ENCODE measurements at regions not wholly inside any gene's neighbourhood (a gene's known extent, or its start where the extent isn't known, plus 50 kb on each side); places are given as distances from the start of the nearest gene placed in this dataset.

DNA sequence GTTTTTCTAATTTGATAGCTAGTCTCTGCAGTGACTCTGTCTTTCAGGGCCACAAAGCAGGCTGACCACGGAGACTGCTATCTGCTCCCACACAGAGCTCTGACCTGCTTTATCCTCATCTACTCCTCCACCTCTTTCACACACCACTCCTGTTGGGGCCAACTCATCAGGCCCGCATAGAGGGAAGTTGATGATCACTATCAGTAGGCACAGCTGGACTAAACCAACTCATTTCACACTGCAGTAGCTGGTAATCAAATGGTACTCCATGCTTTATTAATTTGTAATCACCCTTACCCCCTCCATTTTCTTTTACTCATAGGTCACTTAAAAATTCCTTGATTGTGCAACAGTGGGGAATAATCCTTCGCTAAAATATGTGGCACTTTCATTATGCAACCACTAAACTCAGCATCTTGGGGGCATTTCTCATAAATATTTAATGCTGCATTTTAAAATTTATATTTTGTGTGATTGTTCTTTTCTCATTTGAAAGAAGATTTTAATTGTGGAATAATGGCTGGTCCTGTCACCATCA lies 249.8 kb upstream of the GCFC2 start:
- H3K27me3 ChIP-seq (ENCODE audit: insufficient read depth in 3 of 3, low read length in 2 of 3) = no peaks in the 10 kb centered on the region
- intact Hi-C loops (cut with DNase I) = no loop called here
- no peak overlapping the region for H3K27ac ChIP-seq
- ATAC-seq (no peak), DNase-seq (no peak)
- no peaks in the 10 kb centered on the region for H3K9me3 ChIP-seq
- 81 to 93% (median 85%) methylated on average over 3 of the region's 3 CpGs for WGBS, 3 donors
- no peaks in the 10 kb centered on the region for H3K4me1 ChIP-seq
- H3K36me3 ChIP-seq (ENCODE audit: insufficient read depth in 1 of 2, low read depth in 1 of 2) = no peaks in the 10 kb centered on the region
- no peak overlapping the region for H3K4me3 ChIP-seq
- no peak for TF ChIP-seq CTCF (IDR thresholded peaks at IDR 0.05)

DNA sequence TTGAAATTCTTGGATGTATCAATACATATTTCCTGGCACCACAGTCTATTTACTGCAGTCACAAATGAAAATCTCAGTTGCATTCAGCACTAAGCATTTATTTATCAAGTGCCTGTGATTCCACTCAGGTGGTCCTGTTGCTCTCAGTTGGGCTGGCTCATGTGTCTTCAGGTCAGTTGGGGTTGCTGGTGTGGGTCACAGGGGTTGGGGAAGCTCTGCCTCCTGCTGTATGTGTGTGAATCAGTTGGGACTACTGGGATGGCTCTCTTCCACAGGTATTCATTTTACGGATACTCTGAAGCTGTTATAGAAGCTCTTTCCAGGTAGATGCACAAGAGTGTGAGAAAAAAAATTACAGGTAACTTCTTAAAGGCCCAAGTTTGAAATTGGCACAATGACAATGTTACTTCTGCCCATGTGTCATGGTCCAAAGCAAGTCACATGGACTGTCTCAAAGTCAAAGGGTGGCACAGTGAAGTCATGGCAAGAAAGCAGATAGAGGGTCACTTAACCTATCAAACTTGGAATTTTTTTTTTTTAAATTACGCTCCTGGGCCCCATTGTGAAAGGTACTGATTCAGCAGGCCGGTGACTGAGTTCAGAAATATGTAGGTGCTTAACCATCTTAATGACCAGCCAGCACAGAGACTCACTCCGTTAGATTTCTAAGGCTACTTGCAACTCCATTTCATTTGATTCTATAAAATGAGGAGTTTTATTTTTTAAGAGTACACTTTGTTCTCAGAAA lies 249.2 kb upstream of the GCFC2 start:
- H3K4me3 ChIP-seq = no peak overlapping the region
- H3K4me1 ChIP-seq = no peaks in the 10 kb centered on the region
- ATAC-seq = no peak
- intact Hi-C loops (cut with DNase I) = no loop called here
- WGBS, 3 donors = 63 to 74% (median 64%) methylated on average over 4 of the region's 4 CpGs
- no peak for TF ChIP-seq CTCF (IDR thresholded peaks at IDR 0.05)
- H3K9me3 ChIP-seq = no peaks in the 10 kb centered on the region
- H3K27me3 ChIP-seq (ENCODE audit: insufficient read depth in 3 of 3, low read length in 2 of 3) = no peaks in the 10 kb centered on the region
- no peak for DNase-seq
- H3K36me3 ChIP-seq (ENCODE audit: insufficient read depth in 1 of 2, low read depth in 1 of 2) = no peaks in the 10 kb centered on the region
- no peak overlapping the region for H3K27ac ChIP-seq

DNA sequence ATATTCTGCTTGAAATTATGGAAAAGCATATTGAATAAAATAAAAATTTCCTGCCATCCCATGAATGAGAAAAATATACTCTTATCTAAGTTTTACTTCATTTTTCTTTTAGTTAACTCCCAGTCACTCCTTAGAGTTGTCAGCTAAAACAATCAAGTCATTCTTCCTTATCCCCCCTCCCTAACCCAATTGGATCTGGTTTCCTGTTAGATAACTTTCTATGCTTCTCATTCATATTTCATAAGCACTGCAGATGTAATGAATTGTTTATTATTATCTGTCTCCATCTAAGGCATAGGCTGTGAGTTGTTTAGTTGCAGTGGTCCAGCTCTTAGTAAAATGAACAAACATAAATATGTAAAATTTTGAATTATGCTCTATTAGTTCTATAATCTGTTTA lies 244.0 kb upstream of the GCFC2 start:
- ATAC-seq (no peak), DNase-seq (no peak)
- TF ChIP-seq CTCF (IDR thresholded peaks at IDR 0.05) = no peak
- Histone ChIP-seq H3K4me1 (no peaks in the 10 kb centered on the region), H3K27me3 (ENCODE audit: insufficient read depth in 3 of 3, low read length in 2 of 3) (no peaks in the 10 kb centered on the region), H3K9me3 (no peaks in the 10 kb centered on the region), H3K27ac (no peak overlapping the region), H3K4me3 (no peak overlapping the region), H3K36me3 (ENCODE audit: insufficient read depth in 1 of 2, low read depth in 1 of 2) (no peaks in the 10 kb centered on the region)
- intact Hi-C loops (cut with DNase I) = no loop called here

GRCh38 chr2:75952173-75952572 lies 241.5 kb upstream of the GCFC2 start:
- 48 to 68% (median 68%) methylated on average over 1 of the region's 1 CpG for WGBS, 3 donors
- no peaks in the 10 kb centered on the region for H3K27me3 ChIP-seq (ENCODE audit: insufficient read depth in 3 of 3, low read length in 2 of 3)
- ATAC-seq (no peak), DNase-seq (no peak)
- no peaks in the 10 kb centered on the region for H3K4me1 ChIP-seq
- no peak overlapping the region for H3K27ac ChIP-seq
- no peaks in the 10 kb centered on the region for H3K9me3 ChIP-seq
- intact Hi-C loops (cut with DNase I) = no loop called here
- TF ChIP-seq CTCF (IDR thresholded peaks at IDR 0.05) = no peak
- no peaks in the 10 kb centered on the region for H3K36me3 ChIP-seq (ENCODE audit: insufficient read depth in 1 of 2, low read depth in 1 of 2)
- no peak overlapping the region for H3K4me3 ChIP-seq
